Stomach (tissue), 4 donors: ENCODE measurements at regions not wholly inside any gene's neighbourhood (a gene's known extent, or its start where the extent isn't known, plus 50 kb on each side); places are given as distances from the start of the nearest gene placed in this dataset.

Experiments used
- POLR2A ChIP-seq, 4 donors: fragments of 450-650 bp; IDR thresholded peaks; one replicate each; pipeline ENCODE4 v1.6.1; 2016; ENCODE audit warnings: antibody characterized with exemption in 4 of 4, control low read depth in 2 of 4, mild to moderate bottlenecking in 1 of 4, moderate library complexity in 1 of 4
- TF ChIP-seq, protein P1 (sequence below), 7 experiments: fragments of 450-650 bp in 4 of 7; fragments of 200-600 bp in 3 of 7; sonication (generic) in 3 of 7; IDR thresholded peaks; one replicate each; pipeline ENCODE4 v1.5.1; 2016 to 2019; ENCODE audit warnings: antibody characterized with exemption in 7 of 7, control low read depth in 2 of 7, mild to moderate bottlenecking in 1 of 7

- TF ChIP-seq, protein P1, sequence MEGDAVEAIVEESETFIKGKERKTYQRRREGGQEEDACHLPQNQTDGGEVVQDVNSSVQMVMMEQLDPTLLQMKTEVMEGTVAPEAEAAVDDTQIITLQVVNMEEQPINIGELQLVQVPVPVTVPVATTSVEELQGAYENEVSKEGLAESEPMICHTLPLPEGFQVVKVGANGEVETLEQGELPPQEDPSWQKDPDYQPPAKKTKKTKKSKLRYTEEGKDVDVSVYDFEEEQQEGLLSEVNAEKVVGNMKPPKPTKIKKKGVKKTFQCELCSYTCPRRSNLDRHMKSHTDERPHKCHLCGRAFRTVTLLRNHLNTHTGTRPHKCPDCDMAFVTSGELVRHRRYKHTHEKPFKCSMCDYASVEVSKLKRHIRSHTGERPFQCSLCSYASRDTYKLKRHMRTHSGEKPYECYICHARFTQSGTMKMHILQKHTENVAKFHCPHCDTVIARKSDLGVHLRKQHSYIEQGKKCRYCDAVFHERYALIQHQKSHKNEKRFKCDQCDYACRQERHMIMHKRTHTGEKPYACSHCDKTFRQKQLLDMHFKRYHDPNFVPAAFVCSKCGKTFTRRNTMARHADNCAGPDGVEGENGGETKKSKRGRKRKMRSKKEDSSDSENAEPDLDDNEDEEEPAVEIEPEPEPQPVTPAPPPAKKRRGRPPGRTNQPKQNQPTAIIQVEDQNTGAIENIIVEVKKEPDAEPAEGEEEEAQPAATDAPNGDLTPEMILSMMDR (IDR thresholded peaks at IDR 0.05), result no peak
- no peak for TF ChIP-seq POLR2A (IDR thresholded peaks at IDR 0.05)
These were observed 902.9 kb upstream of the LRRN3 start for GRCh38 chr7:110187877-110188554.
